ENCODE measurements at regions not wholly inside any gene's neighbourhood (a gene's known extent, or its start where the extent isn't known, plus 50 kb on each side); places are given as distances from the start of the nearest gene placed in this dataset.

- no peak for DNase-seq (ENCODE audit: low read depth in 2 of 3, low spot score in 2 of 3)
Measured at GRCh38 chr13:105019073-105019472, 1516.4 kb downstream of the EFNB2 start.

- no peak for DNase-seq (ENCODE audit: low read depth in 2 of 3, low spot score in 2 of 3)
Measured at GRCh38 chr13:105016266-105016665, 1519.2 kb downstream of the EFNB2 start.

GRCh38 chr13:105008604-105009003, 1526.9 kb downstream of the EFNB2 start:
- no peak for DNase-seq (ENCODE audit: low read depth in 2 of 3, low spot score in 2 of 3)

- DNase-seq (ENCODE audit: low read depth in 2 of 3, low spot score in 2 of 3) = no peak
Measured at GRCh38 chr13:105007166-105007808, 1528.2 kb downstream of the EFNB2 start.

GRCh38 chr13:104996022-104996421, 1539.4 kb downstream of the EFNB2 start:
- DNase-seq (ENCODE audit: low read depth in 2 of 3, low spot score in 2 of 3) = no peak

- DNase-seq (ENCODE audit: low read depth in 2 of 3, low spot score in 2 of 3) = no peak
Measured at GRCh38 chr13:104993708-104994107, 1541.8 kb downstream of the EFNB2 start.

GRCh38 chr13:104987621-104988020, 1547.8 kb downstream of the EFNB2 start:
- no peak for DNase-seq (ENCODE audit: low read depth in 2 of 3, low spot score in 2 of 3)

GRCh38 chr13:104984296-104984818, 1551.1 kb downstream of the EFNB2 start:
- no peak for DNase-seq (ENCODE audit: low read depth in 2 of 3, low spot score in 2 of 3)

GRCh38 chr13:104983601-104984000, 1551.9 kb downstream of the EFNB2 start:
- no peak for DNase-seq (ENCODE audit: low read depth in 2 of 3, low spot score in 2 of 3)

- DNase-seq (ENCODE audit: low read depth in 2 of 3, low spot score in 2 of 3) = no peak
Measured at GRCh38 chr13:104980586-104980985, 1554.9 kb downstream of the EFNB2 start.

- no peak for DNase-seq (ENCODE audit: low read depth in 2 of 3, low spot score in 2 of 3)
Measured at GRCh38 chr13:104979281-104980030, 1556.0 kb downstream of the EFNB2 start.

GRCh38 chr13:104976986-104977385, 1558.5 kb downstream of the EFNB2 start:
- DNase-seq (ENCODE audit: low read depth in 2 of 3, low spot score in 2 of 3) = no peak

GRCh38 chr13:104975272-104975671, 1560.2 kb downstream of the EFNB2 start:
- no peak for DNase-seq (ENCODE audit: low read depth in 2 of 3, low spot score in 2 of 3)

- no peak for DNase-seq (ENCODE audit: low read depth in 2 of 3, low spot score in 2 of 3)
Measured at GRCh38 chr13:104968876-104969275, 1566.6 kb downstream of the EFNB2 start.

- DNase-seq (ENCODE audit: low read depth in 2 of 3, low spot score in 2 of 3) = no peak
Measured at GRCh38 chr13:104967836-104968630, 1567.4 kb downstream of the EFNB2 start.

- DNase-seq (ENCODE audit: low read depth in 2 of 3, low spot score in 2 of 3) = no peak
Measured at GRCh38 chr13:104967376-104967775, 1568.1 kb downstream of the EFNB2 start.

GRCh38 chr13:104962411-104962810, 1573.1 kb downstream of the EFNB2 start:
- no peak for DNase-seq (ENCODE audit: low read depth in 2 of 3, low spot score in 2 of 3)

- no peak for DNase-seq (ENCODE audit: low read depth in 2 of 3, low spot score in 2 of 3)
Measured at GRCh38 chr13:104961246-104961645, 1574.2 kb downstream of the EFNB2 start.

- DNase-seq (ENCODE audit: low read depth in 2 of 3, low spot score in 2 of 3) = no peak
Measured at GRCh38 chr13:104954210-104954609, 1581.3 kb downstream of the EFNB2 start.

GRCh38 chr13:104953588-104953987, 1581.9 kb downstream of the EFNB2 start:
- DNase-seq (ENCODE audit: low read depth in 2 of 3, low spot score in 2 of 3) = no peak

GRCh38 chr13:104949840-104950740, 1585.4 kb downstream of the EFNB2 start:
- no peak for DNase-seq (ENCODE audit: low read depth in 2 of 3, low spot score in 2 of 3)
